HG02970 (cell line): ENCODE measurements at regions not wholly inside any gene's neighbourhood (a gene's known extent, or its start where the extent isn't known, plus 50 kb on each side); places are given as distances from the start of the nearest gene placed in this dataset.

ENCODE experiments used
- ATAC-seq: cut with Tn5 transposase; IDR thresholded peaks from one replicate; pipeline ENCODE4 v1.9.1; 2021; ENCODE audit warnings: mild to moderate bottlenecking, moderate library complexity, moderate number of reproducible peaks; ENCODE audit not compliant: unreplicated experiment, low FRiP score

DNA sequence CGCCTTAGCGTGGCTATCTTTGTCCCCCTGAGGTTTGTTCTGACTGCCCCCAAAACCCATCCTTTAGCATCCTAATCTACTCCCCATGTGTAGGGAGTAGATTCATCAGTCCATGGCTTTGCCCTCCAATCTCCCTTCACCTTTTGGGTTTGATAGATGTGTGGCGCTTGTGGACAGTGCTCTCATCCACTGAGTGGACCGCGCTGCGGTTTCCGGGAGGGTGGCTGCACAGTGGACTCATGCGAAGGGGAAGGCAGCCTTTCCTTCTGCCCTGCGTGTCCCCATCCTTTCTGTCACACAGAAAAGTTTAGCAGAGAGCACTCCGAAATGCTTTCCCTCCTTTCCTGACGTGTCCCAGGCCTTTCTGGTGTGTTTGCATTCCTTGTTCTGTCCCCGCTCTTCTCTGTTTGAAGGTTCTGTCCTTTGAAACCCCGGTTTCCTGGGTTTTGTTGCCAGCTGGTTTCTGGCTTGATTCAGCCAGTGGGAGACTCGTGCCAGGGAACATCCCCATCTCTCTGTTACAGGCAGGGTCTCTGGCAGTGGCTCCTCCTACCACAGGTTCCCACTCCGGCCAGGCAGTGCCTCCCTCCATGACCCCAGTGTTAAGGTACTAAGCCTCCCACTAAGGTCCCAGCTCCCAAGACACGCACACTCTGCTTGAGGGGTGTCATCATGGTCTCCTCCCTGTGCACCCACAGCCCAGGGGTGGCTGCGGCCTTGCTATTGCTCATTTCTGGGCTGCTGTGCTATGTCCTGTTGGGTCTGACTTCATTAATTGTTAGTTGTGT lies 547.7 kb upstream of the DPP6 start:
- ATAC-seq: no peak

DNA sequence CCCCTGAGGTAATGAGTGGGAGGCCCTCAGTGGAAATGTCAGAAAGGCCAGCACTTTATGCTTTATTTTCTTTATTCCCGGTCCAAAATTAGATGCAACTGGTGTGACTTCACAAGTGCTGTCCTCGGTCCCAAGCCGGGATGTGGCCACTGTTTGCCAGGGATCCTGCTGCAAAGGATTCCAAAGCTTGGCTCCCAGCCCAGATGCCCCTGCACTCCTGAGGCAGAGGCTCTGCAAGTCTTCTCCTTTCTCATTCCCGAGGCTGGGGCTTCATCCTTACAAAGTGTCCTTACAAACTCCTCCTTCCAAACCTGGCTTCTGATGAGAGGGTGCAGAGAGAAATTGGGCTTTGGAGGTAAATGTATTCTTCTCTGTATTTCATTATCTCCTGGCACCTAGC lies 544.3 kb upstream of the DPP6 start:
- ATAC-seq: no peak

DNA sequence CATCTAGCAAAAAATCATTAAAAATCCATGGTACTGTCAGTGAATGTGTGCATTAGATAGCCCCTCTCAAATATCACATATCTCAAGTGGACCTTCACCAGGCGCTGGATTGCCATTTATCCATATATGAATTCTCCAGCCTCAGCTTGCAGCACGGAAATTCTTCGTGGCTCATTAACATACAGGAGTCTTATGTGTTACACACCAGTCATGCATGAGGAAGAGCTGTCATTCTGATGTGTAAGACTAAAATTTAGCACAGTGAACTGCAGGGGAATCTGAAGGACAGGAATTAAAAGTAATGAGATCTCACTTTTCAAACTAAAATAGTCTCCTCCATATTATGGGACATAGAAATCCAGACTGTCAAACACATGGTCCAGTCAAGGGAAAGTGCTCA lies 542.4 kb upstream of the DPP6 start:
- no peak for ATAC-seq

DNA sequence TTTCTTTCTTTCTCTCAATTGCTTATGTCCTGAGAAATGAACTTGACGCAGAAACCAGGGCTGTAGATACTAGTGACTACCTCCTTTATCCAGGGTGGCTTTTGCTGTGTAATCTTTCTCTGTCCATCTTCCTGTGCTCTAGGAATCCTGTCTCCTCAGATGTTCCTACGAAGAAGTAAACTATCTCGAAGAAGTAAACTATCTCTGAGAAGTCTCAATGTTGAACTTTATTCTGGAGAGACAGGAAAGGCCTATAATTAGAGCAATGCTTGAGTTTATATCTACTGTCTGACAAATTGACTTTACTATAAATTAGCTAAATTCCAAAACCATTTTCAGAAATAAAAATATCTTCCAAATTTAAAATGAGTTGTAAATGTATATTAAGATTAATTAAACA lies 541.5 kb upstream of the DPP6 start:
- ATAC-seq: no peak

GRCh38 chr7:153514032-153514431 lies 538.2 kb upstream of the DPP6 start:
- no peak for ATAC-seq

DNA sequence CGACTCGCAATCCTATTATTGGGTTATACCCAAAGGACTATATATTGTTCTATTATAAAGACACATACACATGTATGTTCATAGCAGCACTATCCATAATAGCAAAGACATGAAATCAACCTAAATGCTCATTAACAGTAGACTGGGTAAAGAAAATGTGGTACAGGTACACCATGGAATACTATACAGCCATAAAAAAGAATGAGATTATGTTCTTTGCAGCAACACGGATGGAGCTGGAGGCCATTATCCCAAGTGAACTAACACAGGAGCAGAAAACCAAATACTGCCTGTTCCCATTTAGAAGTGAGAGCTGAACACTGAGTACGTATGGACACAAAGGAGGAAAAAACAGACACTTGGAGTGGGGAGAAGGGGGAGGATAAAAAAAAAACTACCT lies 536.8 kb upstream of the DPP6 start:
- no peak for ATAC-seq

GRCh38 chr7:153518201-153518984 lies 533.8 kb upstream of the DPP6 start:
- ATAC-seq: no peak

DNA sequence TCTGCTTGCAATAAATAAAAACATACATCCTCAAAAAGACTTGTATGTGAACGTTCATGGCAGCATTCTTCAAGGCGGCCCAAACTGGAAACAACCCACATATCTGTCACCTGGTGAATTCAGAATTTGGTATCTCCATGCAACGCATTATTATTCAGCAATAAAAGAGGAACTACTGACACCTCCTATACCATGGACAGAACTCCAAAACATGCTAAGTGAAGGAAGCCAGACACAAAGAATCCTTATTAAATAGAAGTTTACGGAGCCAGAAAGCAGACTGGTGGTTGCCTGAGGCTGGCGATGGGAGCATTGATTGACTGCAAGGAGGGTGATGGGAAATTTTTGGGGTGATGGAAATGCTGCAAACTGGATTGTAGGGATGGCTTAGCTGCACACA lies 530.8 kb upstream of the DPP6 start:
- no peak for ATAC-seq

DNA sequence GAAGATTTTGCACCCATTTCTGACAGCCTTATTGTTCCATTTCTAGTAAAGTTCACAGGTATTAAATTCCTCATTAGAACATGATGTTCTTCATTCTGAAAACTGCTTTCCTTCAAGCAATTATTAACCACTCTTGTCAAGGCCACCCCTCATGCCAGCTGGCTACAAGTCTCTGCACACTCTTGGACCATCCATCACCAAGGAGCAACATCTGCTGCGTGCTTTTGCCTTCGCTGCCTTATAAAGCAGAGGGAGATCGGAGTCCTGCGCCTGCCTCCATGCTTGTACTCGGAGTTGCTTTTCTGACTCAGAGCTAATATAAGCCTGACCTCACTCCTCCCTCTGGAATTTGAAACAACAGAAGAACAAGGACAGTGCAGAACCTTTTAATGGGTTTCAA lies 529.9 kb upstream of the DPP6 start:
- ATAC-seq: no peak

- no peak for ATAC-seq
These were observed 528.7 kb upstream of the DPP6 start for GRCh38 chr7:153523320-153524015.

DNA sequence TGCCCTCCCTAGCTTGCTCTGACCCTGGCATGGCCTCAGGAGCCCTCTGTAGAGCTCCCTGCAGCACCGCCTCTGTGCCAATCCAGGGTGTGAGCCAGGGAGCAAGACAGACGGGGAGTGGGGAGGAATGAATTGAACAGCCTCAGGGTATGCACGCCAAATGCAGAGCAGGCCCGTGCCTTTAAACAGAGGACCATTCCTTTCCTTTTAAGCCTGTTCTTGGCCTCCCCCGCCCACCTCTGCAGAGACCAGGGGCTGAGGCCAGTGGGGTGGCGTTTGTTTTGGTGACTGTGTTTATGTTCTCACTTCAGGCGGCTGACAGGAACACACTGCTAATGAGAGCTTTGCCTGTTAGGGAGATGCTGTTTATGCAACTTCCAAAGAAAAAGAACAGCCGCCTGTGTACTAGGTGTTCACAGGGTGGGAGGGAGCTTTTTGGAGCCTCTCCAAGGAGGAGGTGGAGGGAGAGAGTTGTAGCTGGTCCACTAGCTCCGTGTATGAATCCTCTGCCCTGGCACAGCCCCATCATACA lies 528.1 kb upstream of the DPP6 start:
- ATAC-seq: no peak

GRCh38 chr7:153529100-153529499 lies 523.1 kb upstream of the DPP6 start:
- no peak for ATAC-seq

DNA sequence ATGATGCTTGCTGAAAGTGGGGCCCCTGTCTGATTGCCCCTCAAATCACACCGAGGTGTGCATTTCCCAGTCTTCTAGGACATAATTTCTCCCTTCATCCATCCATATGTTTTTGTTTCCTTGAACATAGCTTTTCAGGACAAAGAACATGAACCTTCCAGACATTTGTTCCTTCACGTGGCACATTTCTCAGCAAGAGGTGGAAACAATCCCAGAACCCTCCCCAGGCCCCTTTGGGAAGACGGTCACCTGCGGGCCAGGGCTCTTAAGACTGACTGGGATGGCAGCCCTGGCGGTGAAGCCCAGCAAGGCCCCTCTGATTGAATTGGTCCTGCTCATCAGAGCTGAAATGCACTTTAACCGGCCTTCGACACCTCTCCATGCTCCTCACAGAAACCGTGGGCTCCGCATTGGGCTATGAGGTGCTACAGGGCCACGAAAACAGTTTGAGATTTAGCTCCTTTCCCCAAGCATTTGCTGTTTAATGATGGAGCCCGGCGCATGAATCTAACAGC lies 522.5 kb upstream of the DPP6 start:
- ATAC-seq: no peak

DNA sequence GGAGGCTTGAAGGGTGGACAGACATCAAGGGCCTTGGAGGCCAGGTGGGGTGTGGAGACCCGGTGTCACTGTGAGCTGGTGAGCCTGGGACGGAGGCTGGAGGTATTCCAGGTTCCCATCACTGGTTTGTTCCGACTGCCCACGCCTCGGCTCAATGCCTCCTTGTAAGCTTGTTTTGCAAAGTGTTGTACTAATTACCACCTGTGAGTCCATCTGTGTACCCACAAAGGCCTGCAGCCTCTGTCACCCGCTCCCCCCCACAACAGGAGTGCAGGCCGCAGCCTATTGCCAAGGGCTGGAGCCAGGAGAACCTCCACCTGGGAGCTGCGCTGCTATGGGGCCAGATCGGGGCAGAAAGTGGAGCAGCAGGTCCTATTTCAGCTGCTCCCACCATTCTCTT lies 521.8 kb upstream of the DPP6 start:
- no peak for ATAC-seq

DNA sequence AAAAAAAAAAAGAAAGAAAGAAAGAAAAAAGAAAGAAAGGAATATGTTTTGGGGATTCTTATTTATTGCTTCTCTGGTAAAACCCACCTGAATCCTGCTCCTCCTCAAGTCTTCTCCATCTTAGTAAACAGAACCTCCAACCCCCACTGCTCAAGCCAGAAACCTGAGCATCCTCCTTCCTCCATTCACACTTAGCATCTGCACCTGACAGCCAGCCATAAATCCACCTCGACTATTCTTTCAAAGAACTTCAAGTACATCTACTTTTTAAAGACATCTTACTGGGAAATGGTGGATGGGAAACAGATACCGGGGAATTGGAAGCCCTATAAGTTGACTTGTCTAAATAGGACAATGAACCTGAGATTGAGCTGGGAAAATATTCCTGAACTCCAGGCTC lies 519.9 kb upstream of the DPP6 start:
- ATAC-seq: no peak

DNA sequence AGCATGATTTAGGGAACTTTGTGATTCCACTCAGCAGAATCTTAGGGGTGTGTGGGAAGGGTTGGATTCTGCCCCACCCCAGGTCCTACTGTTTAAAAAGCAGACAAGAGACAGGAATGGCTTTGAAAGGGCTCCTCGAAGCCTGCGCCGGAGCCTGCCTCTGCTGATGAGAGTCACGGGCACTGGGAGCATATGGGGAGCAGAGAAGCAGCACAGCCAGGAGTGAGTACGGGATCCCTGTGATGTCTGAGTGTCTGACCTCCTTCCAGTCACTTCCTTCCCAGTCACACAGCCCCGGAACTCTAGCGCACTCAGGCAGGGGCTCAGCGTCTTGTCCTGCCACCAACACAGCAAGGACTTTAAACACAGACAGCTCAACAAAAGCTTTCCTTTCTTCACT lies 514.9 kb upstream of the DPP6 start:
- no peak for ATAC-seq

DNA sequence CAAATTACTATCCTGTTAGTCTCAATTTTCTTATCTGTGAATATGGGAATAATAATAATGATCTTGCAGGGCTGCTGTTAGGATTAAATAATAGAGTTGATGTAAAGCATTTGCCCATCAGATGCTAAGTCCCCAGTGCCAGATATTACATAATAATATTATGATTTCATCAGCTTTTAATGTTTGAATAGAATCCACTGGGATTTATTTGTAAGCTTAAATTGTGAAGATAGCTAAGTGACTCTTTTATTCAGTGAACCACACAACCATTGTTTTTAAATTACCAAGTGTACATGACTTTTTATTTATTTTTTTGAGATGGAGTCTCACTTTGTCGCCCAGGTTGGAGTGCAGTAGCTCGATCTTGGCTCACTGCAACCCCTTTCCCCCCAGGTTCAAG lies 510.3 kb upstream of the DPP6 start:
- ATAC-seq: no peak

- ATAC-seq: no peak
These were observed 509.0 kb upstream of the DPP6 start for GRCh38 chr7:153543232-153543631.

DNA sequence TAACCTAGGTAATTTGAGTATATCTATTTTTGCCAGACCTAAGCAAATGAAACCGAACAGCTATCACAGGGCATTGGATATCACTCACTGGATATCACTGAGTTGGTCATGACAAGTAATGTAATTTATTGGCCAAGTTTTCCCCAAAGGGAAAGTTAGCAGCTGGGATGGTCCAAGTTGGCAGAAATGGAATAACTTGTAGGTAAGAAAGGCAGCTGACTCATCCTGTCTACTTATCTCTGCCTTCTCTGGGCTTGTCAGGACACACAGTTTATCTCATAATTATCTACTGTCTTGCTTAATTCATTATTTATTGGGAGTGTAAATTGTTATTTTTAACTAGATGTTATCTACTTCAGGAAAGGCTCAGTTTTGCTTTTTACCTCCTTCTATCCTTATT lies 502.0 kb upstream of the DPP6 start:
- ATAC-seq: no peak

- ATAC-seq: no peak
These were observed 487.8 kb upstream of the DPP6 start for GRCh38 chr7:153564391-153564790.

- no peak for ATAC-seq
These were observed 485.9 kb upstream of the DPP6 start for GRCh38 chr7:153566324-153566723.
